Epithelial cell of esophagus (primary cell): ENCODE measurements at regions not wholly inside any gene's neighbourhood (a gene's known extent, or its start where the extent isn't known, plus 50 kb on each side); places are given as distances from the start of the nearest gene placed in this dataset.
A peak's percentile ranks its signal among the peaks of the same experiment; 100 is the strongest.
"Not testable (repeated sequence)": the region's sequence is repeated elsewhere in the genome, so short reads cannot be mapped to it uniquely, and the experiment has no call there.

ENCODE experiments used
- DNase-seq: peaks from one replicate; pipeline ENCODE4 v3.0.0; 2010; ENCODE audit warnings: low read depth
- H3K4me3 ChIP-seq: 2 replicates; pipeline ENCODE4 v1.5.1; 2011; ENCODE audit warnings: mild to moderate bottlenecking, low read length, control low read depth
- TF ChIP-seq, protein P1 (sequence below): IDR thresholded peaks from 2 replicates; pipeline ENCODE4 v1.5.1; 2011; ENCODE audit warnings: low read depth, mild to moderate bottlenecking, low read length, control low read depth, inconsistent platforms; ENCODE audit not compliant: insufficient read depth; ENCODE audit errors: missing control alignments

DNA sequence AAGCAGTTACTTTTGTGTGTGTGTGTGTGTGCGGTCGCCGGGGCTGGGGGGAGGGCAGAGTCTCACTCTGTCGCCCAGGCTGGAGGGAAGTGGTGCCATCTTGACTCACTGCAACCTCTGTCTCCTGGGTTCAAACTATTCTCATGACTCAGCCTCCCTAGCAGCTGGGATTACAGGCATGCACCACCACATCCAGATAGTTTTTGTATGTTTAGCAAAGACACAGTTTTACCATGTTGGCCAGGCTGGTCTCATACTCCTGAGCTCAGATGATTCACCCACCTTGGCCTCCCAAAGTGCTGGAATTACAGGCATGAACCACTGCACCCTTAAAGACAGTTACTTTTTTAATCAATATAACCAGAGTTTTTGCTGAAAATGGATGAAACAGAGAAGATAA lies 207.0 kb downstream of the PTPRC start:
- DNase-seq = peak; percentile 7
- TF ChIP-seq, protein P1, sequence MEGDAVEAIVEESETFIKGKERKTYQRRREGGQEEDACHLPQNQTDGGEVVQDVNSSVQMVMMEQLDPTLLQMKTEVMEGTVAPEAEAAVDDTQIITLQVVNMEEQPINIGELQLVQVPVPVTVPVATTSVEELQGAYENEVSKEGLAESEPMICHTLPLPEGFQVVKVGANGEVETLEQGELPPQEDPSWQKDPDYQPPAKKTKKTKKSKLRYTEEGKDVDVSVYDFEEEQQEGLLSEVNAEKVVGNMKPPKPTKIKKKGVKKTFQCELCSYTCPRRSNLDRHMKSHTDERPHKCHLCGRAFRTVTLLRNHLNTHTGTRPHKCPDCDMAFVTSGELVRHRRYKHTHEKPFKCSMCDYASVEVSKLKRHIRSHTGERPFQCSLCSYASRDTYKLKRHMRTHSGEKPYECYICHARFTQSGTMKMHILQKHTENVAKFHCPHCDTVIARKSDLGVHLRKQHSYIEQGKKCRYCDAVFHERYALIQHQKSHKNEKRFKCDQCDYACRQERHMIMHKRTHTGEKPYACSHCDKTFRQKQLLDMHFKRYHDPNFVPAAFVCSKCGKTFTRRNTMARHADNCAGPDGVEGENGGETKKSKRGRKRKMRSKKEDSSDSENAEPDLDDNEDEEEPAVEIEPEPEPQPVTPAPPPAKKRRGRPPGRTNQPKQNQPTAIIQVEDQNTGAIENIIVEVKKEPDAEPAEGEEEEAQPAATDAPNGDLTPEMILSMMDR = no peak
- H3K4me3 ChIP-seq = no peak overlapping the region

DNA sequence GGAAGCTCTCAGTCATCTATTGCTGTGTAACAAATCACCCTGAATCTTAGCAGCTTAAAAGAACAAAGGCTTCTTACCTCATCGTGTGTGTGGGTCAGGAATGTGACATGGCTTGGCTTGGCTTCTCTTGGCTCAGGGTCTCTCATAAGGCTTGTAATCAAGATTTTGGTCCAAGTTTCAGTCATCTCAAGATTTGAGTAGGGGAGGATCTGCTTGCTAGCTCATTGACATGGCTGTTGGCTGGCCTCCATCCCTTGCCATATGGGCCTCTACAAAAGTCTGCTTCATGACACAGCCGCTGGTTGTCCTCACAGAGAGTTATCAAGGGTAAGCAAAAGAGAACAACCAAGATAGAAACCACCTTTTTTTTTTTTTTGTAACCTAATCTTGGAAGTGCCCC lies 207.7 kb downstream of the PTPRC start:
- no peak for DNase-seq
- TF ChIP-seq, protein P1 = no peak
- no peak overlapping the region for H3K4me3 ChIP-seq

DNA sequence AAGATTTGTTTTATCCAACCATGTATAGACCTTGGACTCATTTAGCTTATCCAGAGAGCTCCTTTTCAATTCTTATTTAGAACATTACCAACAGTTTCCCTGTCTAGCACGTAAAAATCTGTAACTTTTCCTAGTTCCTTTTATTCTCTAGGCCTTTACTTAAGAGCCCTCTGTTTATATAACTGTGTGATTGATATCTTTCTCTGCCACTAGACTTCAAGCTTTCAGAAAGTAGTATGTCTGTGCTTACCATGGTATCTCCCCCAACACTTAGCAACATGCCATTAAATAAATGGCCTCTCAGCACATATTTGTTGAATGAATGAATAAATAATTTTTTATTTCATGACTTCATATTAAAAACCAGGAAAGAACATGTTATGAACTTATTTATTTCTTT lies 209.4 kb downstream of the PTPRC start:
- TF ChIP-seq, protein P1 = no peak
- H3K4me3 ChIP-seq = no peak overlapping the region
- no peak for DNase-seq

DNA sequence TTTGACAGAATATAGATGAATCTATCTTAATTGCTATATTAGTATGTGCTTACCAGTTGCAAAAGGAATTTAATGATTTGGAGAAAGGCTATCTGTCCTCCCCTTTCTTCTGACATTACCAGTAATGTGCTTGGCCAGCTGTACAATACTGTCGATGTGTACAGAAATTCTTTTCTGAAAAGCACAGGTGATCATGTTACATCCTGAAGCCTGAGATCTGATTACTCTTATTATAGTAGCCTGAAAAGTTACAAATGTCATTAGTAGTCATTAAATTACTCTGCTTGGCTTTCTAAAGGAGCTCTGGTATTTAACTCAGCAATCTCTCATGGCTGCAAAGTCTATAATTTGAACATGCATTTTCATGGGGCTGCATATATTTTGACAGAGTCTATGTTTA lies 209.8 kb downstream of the PTPRC start:
- H3K4me3 ChIP-seq = no peak overlapping the region
- DNase-seq = no peak
- TF ChIP-seq, protein P1 = no peak

DNA sequence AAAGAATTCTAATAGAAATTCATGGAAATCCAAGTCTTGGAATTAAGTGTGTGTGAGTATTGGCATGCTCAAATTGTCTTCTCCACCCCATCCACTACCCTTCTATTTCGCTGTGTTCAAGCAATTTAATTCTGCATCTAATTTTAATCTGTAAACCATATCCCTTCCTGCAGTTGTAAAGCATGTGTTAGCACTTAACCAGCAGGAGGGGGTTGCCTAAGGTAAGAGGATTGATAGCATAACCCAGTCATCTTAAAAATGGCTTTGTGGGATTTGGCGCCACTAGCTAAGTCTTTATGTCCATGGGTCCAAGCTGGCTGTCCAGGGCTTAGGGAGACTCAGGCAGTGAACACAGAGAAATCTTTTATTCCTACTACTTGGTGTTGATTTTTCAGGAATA lies 210.3 kb downstream of the PTPRC start:
- H3K4me3 ChIP-seq = no peak overlapping the region
- TF ChIP-seq, protein P1 = no peak
- no peak for DNase-seq

DNA sequence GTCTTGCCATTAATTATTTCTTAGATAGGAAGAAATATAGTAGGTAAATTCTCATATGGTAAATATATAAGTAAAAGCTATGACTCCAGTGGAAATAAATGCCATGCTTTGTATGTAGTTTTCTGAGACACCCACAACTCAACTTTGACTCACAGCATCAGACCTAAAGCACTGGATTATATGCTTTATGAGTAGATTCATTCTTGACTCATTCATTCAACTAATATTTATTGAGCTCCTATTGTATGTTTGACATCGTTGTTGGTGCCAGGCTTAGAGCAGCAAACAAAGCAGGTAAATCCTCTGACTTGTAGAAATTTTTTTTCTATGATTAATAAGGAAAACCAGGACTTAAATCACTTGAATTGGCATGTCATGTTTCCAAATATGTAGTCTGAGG lies 211.4 kb downstream of the PTPRC start:
- peak; percentile 75 for DNase-seq
- TF ChIP-seq, protein P1 = no peak
- no peak overlapping the region for H3K4me3 ChIP-seq

DNA sequence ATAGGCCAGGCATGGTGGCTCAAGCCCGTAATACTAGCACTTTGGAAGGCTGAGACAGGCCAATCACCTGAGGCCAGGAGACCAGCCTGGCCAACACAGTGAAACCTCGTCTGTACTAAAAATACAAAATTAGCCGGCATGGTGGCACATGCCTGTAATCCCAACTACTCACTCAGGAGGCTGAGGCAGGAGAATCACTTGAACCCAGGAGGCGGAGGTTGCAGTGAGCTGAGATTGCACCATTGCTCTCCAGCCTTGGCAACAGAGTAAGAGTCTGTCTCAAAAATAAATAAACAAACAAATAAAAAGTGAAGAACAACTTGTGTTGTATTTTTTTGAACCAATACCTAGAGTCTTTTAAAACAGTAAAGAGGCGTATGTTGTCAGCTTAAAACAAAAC lies 212.1 kb downstream of the PTPRC start:
- not testable (repeated sequence) for DNase-seq, H3K4me3 ChIP-seq

DNA sequence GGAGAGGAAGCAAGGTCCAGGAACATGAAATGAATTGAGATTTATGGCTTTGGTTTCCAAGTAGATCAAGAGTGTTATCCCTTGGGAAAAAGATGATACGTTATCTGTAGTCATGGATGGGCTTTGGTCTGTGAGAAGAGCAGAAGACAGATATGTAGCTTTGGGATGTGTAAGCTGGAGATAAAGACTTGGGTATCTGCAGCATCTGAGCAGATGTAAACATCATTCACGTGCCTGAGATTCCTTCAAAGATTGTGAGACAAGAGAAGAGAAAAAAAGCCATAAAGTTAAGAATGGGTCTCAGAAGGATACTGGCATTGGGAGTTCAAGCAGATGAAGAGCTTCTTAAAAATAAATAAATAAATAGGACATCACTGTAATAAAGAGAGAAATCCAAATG lies 217.8 kb downstream of the PTPRC start:
- H3K4me3 ChIP-seq = no peak overlapping the region
- TF ChIP-seq, protein P1 = no peak
- no peak for DNase-seq
